SKM-1 (cell line): ENCODE measurements at regions not wholly inside any gene's neighbourhood (a gene's known extent, or its start where the extent isn't known, plus 50 kb on each side); places are given as distances from the start of the nearest gene placed in this dataset.

Experiments
- DNase-seq: peaks from one replicate; lab custom pipeline; 2025; ENCODE audit not compliant: unreplicated experiment; lab: John Stamatoyannopoulos, UW

- no peak for DNase-seq
These were observed 470.7 kb upstream of the B3GAT1 start for GRCh38 chr11:134882671-134883297.

GRCh38 chr11:134882141-134882540 is 470.1 kb upstream of the B3GAT1 start:
- no peak for DNase-seq

- DNase-seq, result no peak
These were observed 468.7 kb upstream of the B3GAT1 start for GRCh38 chr11:134880788-134881187.

GRCh38 chr11:134879931-134880330 is 467.9 kb upstream of the B3GAT1 start:
- no peak for DNase-seq

DNA sequence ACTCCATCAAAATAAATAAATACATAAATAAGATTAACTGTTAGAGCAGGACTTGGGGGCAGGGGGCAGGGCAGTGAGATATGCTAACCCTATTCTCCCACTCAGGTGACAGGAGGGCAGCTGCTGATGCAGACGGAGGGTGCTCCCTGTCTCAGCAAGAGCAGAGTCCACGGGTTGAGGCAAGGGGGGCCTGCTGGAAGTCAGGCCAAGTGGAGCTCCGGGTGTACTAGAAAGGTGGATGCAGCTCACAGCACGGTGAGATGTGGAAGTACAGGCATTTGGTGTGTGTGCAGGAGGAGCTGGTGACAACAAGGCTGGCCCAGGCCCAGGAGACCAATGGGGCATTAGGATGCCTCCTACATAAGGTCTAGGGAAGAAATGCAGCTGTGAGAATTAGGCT is 467.3 kb upstream of the B3GAT1 start:
- DNase-seq, result no peak

GRCh38 chr11:134878785-134879184 is 466.7 kb upstream of the B3GAT1 start:
- no peak for DNase-seq

DNA sequence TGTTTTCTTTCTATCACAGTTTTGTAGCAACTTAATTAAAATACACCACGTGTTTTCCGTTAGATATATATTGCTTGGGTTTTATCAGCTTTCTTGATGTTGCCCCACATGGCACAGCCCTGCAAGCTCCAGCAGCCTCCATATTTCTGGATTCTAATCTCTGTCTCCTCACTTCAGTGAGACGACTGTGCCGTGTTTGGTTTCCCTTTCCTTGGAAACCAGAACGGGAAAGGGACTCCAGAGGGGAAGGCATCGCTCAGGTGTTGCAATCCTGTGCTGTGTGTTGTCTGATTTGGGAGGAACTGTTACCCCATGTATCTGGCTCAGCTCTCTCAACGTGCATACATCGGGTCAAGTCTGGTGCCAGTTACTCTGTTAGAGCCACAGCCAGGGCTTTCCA is 464.2 kb upstream of the B3GAT1 start:
- no peak for DNase-seq

- DNase-seq, result no peak
These were observed 455.1 kb upstream of the B3GAT1 start for GRCh38 chr11:134866981-134867675.

DNA sequence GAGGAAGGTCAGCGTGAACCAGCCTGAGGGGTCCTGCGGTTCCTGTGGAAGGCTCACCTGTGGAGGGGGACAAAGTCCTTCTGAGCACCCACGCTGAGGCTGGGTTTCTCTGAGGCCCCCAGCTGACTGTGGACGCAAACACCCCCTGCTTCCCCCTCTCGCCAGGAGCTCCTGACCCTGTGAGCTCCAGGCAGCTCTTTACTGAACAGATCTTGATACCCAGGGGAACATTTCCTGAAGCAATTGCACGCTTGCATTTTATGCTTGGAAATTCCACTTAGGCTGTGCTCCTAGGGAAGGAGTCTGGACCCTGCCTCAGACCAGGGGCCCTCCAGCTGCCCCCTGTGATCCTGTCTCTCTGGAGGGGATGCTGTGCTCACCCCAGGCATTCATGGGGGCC is 454.2 kb upstream of the B3GAT1 start:
- no peak for DNase-seq

GRCh38 chr11:134864968-134865305 is 452.9 kb upstream of the B3GAT1 start:
- DNase-seq, result no peak

- DNase-seq, result no peak
These were observed 452.4 kb upstream of the B3GAT1 start for GRCh38 chr11:134864233-134864967.

DNA sequence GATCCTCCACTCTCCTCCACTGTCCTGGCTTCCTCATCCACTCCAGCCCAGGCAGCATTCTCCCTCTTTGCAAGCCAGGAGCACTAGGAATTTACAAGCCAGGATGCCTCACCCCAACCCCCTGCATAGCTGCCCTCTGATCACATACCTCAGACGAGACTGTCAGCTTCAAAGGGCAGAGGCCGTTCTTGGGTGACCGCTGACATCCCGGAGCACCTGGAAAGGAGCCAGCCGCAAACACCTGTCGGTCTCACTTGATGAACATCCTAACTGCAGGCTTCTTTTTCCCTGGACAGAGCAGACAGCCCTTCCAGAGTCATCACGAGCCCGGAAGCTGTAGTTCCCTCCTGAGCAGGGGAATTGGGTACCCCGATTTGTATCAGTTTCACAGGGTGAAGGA is 451.3 kb upstream of the B3GAT1 start:
- no peak for DNase-seq

GRCh38 chr11:134862587-134863195 is 450.6 kb upstream of the B3GAT1 start:
- DNase-seq, result no peak

DNA sequence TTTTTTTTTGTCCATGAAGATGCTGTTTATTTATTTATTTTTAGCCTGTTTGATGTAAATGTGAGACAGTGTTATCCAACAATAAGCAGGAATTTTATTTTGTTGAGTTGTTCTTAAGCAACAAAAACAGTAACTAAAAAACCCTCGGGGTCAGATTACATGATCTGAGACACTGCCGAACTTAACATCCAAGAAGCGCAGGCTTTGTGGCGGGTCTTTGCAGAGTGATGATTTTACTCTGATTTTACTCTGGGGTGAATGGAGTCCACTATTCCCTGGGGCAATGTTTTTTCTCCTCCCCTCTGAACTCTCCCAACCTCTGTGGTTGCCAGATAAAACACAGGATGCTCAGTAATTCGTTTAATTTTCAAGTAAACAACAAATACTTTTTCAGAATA is 450.1 kb upstream of the B3GAT1 start:
- DNase-seq, result no peak

DNA sequence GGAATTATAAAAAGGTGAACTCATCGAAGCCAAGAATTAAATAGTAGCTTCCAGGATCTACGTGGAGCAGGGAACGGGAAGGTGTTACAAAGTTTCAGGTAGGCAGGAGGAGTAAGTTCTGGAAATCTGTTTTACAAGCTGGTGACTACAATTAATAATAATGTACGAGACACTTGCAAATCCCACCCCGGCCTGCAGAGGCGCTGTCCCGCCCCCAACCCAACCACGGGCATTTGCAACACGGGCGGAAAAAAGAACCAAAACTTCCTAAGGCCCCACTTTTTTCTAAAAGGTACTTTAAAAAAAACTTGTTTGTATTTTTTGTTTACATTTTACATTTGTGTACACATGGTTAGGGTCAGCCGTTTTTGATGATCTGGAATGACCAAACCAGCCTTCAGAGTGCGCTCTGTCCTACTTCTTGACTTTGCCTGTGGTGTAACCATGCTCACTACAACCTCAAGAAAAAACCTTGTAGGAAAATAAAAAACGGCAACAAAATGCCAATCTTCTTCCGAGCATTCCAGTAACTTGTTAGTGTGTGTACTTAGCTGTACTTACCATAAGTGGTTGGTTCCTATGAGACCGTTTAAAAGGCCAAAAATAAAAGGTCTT is 449.6 kb upstream of the B3GAT1 start:
- no peak for DNase-seq

- no peak for DNase-seq
These were observed 446.9 kb upstream of the B3GAT1 start for GRCh38 chr11:134858783-134859480.

GRCh38 chr11:134857035-134857434 is 445.0 kb upstream of the B3GAT1 start:
- DNase-seq, result no peak

- DNase-seq, result no peak
These were observed 444.3 kb upstream of the B3GAT1 start for GRCh38 chr11:134856056-134856971.

- no peak for DNase-seq
These were observed 442.2 kb upstream of the B3GAT1 start for GRCh38 chr11:134853992-134854991.
